H1 (cell line): ENCODE measurements at regions not wholly inside any gene's neighbourhood (a gene's known extent, or its start where the extent isn't known, plus 50 kb on each side); places are given as distances from the start of the nearest gene placed in this dataset.

Experiments used
- CTCF ChIA-PET: fragments of 300-600 bp; sonication (Branson Sonifier 250); formaldehyde crosslinking; loops from one replicate; lab custom pipeline; 2021; ENCODE audit not compliant: partially characterized antibody; lab: Charles Lee
- POLR2A ChIA-PET: fragments of 300-600 bp; sonication (Branson Sonifier 250); formaldehyde crosslinking; loops from one replicate; lab custom pipeline; 2021; ENCODE audit warnings: inconsistent platforms; ENCODE audit not compliant: partially characterized antibody; lab: Charles Lee
- DNase-seq, 2 experiments: peaks; one replicate each; pipeline versions ENCODE4 v3.0.0 to v3.0.0-alpha.2; 2010 to 2022; ENCODE audit warnings: low spot score in 2 of 2, low read depth in 1 of 2, mixed read lengths in 1 of 2
- FAIRE-seq: peaks from 2 replicates; lab custom pipeline; 2011; peaks lifted over from hg19 to GRCh38; lab: Jason Lieb, UNC
- H2AFZ ChIP-seq: 2 replicates; pipeline ENCODE4 v1.8.1; 2012; ENCODE audit warnings: low read length, inconsistent platforms
- H2AK5ac ChIP-seq: 2 replicates; pipeline ENCODE4 v1.6.1; 2013; ENCODE audit warnings: low read depth, low read length
- H2BK120ac ChIP-seq: replicated peaks from 2 replicates; pipeline ENCODE3; 2013; ENCODE audit warnings: low read depth, low read length, inconsistent platforms
- H2BK12ac ChIP-seq: 2 replicates; pipeline ENCODE4 v1.6.1; 2013; ENCODE audit warnings: low read depth, low read length
- H2BK15ac ChIP-seq: 2 replicates; pipeline ENCODE4 v1.6.1; 2013; ENCODE audit warnings: low read length
- H2BK20ac ChIP-seq: 2 replicates; pipeline ENCODE4 v1.6.1; 2013; ENCODE audit warnings: low read length
- H2BK5ac ChIP-seq: 2 replicates; pipeline ENCODE4 v1.6.1; 2013; ENCODE audit warnings: low read depth, low read length
- H3K14ac ChIP-seq: 2 replicates; pipeline ENCODE4 v1.6.1; 2013; ENCODE audit warnings: inconsistent platforms; ENCODE audit not compliant: insufficient read length
- H3K18ac ChIP-seq: 2 replicates; pipeline ENCODE4 v1.6.1; 2013; ENCODE audit warnings: low read length; ENCODE audit errors: extremely low read depth
- H3K23ac ChIP-seq: 2 replicates; pipeline ENCODE4 v1.6.1; 2013; ENCODE audit warnings: inconsistent platforms; ENCODE audit not compliant: insufficient read length
- H3K23me2 ChIP-seq: 2 replicates; pipeline ENCODE4 v1.6.1; 2013; ENCODE audit warnings: low read depth, low read length
- H3K27ac ChIP-seq: 2 replicates; pipeline ENCODE4 v1.6.1; 2011; ENCODE audit warnings: low read depth, low read length, inconsistent platforms
- H3K27me3 ChIP-seq, 4 experiments: replicated peaks in 1 of 4; 1 replicate in 1 of 4; 2 replicates in 3 of 4; pipeline versions ENCODE4 v1.6.1 to v1.8.1; 2011 to 2013; ENCODE audit warnings: low read length in 3 of 4, mild to moderate bottlenecking in 3 of 4, inconsistent platforms in 2 of 4, mixed read lengths in 2 of 4, moderate library complexity in 1 of 4; ENCODE audit not compliant: control insufficient read depth in 3 of 4, insufficient read depth in 3 of 4; ENCODE audit errors: extremely low read depth in 1 of 4
- H3K36me3 ChIP-seq, 4 experiments: 2 replicates each; pipeline versions ENCODE4 v1.6.1 to v1.8.1; 2011 to 2013; ENCODE audit warnings: mild to moderate bottlenecking in 4 of 4, low read length in 3 of 4, moderate library complexity in 2 of 4, control low read depth in 1 of 4, inconsistent platforms in 1 of 4; ENCODE audit not compliant: insufficient read depth in 4 of 4, control insufficient read depth in 2 of 4
- H3K4ac ChIP-seq: replicated peaks from 2 replicates; pipeline ENCODE3; 2013; ENCODE audit warnings: low read length, low read depth, mixed read lengths, inconsistent platforms; ENCODE audit not compliant: insufficient read length
- H3K4me1 ChIP-seq, 4 experiments: replicated peaks in 1 of 4; 1 replicate in 1 of 4; 2 replicates in 3 of 4; pipeline versions ENCODE4 v1.6.1 to v1.8.1; 2011 to 2013; ENCODE audit warnings: low read length in 3 of 4, inconsistent platforms in 2 of 4, mixed read lengths in 1 of 4; ENCODE audit not compliant: insufficient read depth in 4 of 4, control insufficient read depth in 3 of 4
- H3K4me2 ChIP-seq, 2 experiments: 2 replicates each; pipeline versions ENCODE4 v1.6.1 to v1.8.1; 2011 to 2013; ENCODE audit warnings: low read depth in 2 of 2, low read length in 2 of 2, control low read depth in 1 of 2, inconsistent platforms in 1 of 2, mild to moderate bottlenecking in 1 of 2; ENCODE audit not compliant: insufficient read depth in 1 of 2
- H3K4me3 ChIP-seq, 4 experiments: fragments of 200-600, 300-600 bp in 1 of 4; sonication (generic), shearing (Covaris generic), sonication (Bioruptor Twin) in 1 of 4; 2 replicates each; pipeline versions ENCODE4 v1.5.1 to v1.8.1; 2011 to 2016; ENCODE audit warnings: low read length in 4 of 4, low read depth in 3 of 4, control low read depth in 2 of 4, inconsistent platforms in 2 of 4, mild to moderate bottlenecking in 2 of 4, mixed read lengths in 1 of 4, moderate library complexity in 1 of 4; ENCODE audit not compliant: insufficient read depth in 2 of 4; ENCODE audit errors: extremely low read depth in 1 of 4
- H3K56ac ChIP-seq: replicated peaks from 2 replicates; pipeline ENCODE3; 2013; ENCODE audit warnings: low read depth, mild to moderate bottlenecking, mixed read lengths, low read length, inconsistent platforms; ENCODE audit not compliant: insufficient read length
- H3K79me1 ChIP-seq: 2 replicates; pipeline ENCODE4 v1.6.1; 2013; ENCODE audit warnings: low read depth, low read length, control low read depth
- H3K79me2 ChIP-seq, 2 experiments: 2 replicates each; pipeline versions ENCODE4 v1.6.1 to v1.8.1; 2012 to 2013; ENCODE audit warnings: low read length in 2 of 2, mild to moderate bottlenecking in 2 of 2, inconsistent platforms in 1 of 2; ENCODE audit not compliant: insufficient read depth in 2 of 2, control insufficient read depth in 1 of 2
- H3K9ac ChIP-seq, 4 experiments: replicated peaks in 1 of 4; 1 replicate in 1 of 4; 2 replicates in 3 of 4; pipeline versions ENCODE4 v1.6.1 to v1.8.1; 2011 to 2013; ENCODE audit warnings: low read depth in 3 of 4, low read length in 3 of 4, control low read depth in 2 of 4, mild to moderate bottlenecking in 2 of 4, moderate library complexity in 2 of 4, inconsistent platforms in 1 of 4; ENCODE audit errors: extremely low read depth in 1 of 4
- H3K9me3 ChIP-seq, 2 experiments: 2 replicates each; pipeline versions ENCODE4 v1.6.1 to v1.8.1; 2012 to 2013; ENCODE audit warnings: mild to moderate bottlenecking in 2 of 2, moderate library complexity in 2 of 2, control low read depth in 1 of 2, inconsistent platforms in 1 of 2, low read depth in 1 of 2, low read length in 1 of 2, mixed read lengths in 1 of 2; ENCODE audit not compliant: insufficient read depth in 2 of 2
- H4K20me1 ChIP-seq, 2 experiments: replicated peaks in 1 of 2; 2 replicates each; pipeline versions ENCODE3 to v1.8.1; 2011 to 2013; ENCODE audit warnings: inconsistent platforms in 2 of 2, low read length in 2 of 2, mild to moderate bottlenecking in 1 of 2; ENCODE audit not compliant: insufficient read depth in 2 of 2, control insufficient read depth in 1 of 2
- H4K5ac ChIP-seq: 2 replicates; pipeline ENCODE4 v1.6.1; 2013; ENCODE audit warnings: low read length, low read depth, mixed read lengths, inconsistent platforms; ENCODE audit not compliant: insufficient read length
- H4K8ac ChIP-seq: 2 replicates; pipeline ENCODE4 v1.8.0; 2013; ENCODE audit warnings: mild to moderate bottlenecking, moderate library complexity, low read length, inconsistent platforms; ENCODE audit not compliant: insufficient read depth; ENCODE audit errors: extremely low read depth
- H4K91ac ChIP-seq: replicated peaks from 2 replicates; pipeline ENCODE3; 2013; ENCODE audit warnings: low read length, mixed read lengths, inconsistent platforms; ENCODE audit not compliant: insufficient read length
- BCL11A ChIP-seq, 2 experiments: IDR thresholded peaks; one replicate each; pipeline ENCODE4 v1.6.1; 2011; ENCODE audit warnings: low read depth in 2 of 2, low read length in 2 of 2, mild to moderate bottlenecking in 2 of 2
- FOSL1 ChIP-seq: IDR thresholded peaks from 2 replicates; pipeline ENCODE4 v1.6.1; 2011; ENCODE audit warnings: mild to moderate bottlenecking, low read depth, low read length, moderate library complexity; ENCODE audit not compliant: insufficient read depth
- MAFK ChIP-seq: IDR thresholded peaks from 2 replicates; pipeline ENCODE4 v1.6.1; 2012; ENCODE audit warnings: low read depth, mild to moderate bottlenecking, improper control_type of control experiment, low read length
- PHF8 ChIP-seq: fragments of 200-600 bp; sonication (generic); conservative IDR thresholded peaks from 2 replicates; pipeline ENCODE4 v1.7.1; 2012; ENCODE audit warnings: low read depth, mild to moderate bottlenecking, inconsistent platforms, low read length, moderate library complexity
- SUZ12 ChIP-seq: fragments of 200-600 bp; sonication (generic); IDR thresholded peaks from 2 replicates; pipeline ENCODE4 v1.6.1; 2012; ENCODE audit warnings: mild to moderate bottlenecking, inconsistent platforms, low read length, moderate library complexity, mixed read lengths
- TEAD4 ChIP-seq: IDR thresholded peaks from 2 replicates; pipeline ENCODE4 v1.6.1; 2012; ENCODE audit warnings: low read depth, low read length, inconsistent platforms, mixed read lengths
- WGBS, 2 experiments: shearing (Covaris generic) in 1 of 2; methylation state at CpG; one replicate each; pipeline versions ENCODE4 v1.1.6 to v1.1.7; 2013 to 2015; ENCODE audit warnings: low lambda C conversion rate in 2 of 2, mixed read lengths in 2 of 2, inconsistent platforms in 1 of 2, low coverage in 1 of 2, missing lambda C conversion rate in 1 of 2; ENCODE audit not compliant: insufficient replicate concordance in 2 of 2, insufficient coverage in 1 of 2, insufficient read length in 1 of 2; ENCODE audit errors: extremely low coverage in 1 of 2, missing lambda C conversion rate in 1 of 2; 5-methylcytosine and 5-hydroxymethylcytosine counted together
- TF ChIP-seq, protein P1 (sequence below): IDR thresholded peaks from 2 replicates; pipeline ENCODE4 v1.6.1; 2011; ENCODE audit warnings: low read depth, mild to moderate bottlenecking, low read length; ENCODE audit not compliant: insufficient read depth

DNA sequence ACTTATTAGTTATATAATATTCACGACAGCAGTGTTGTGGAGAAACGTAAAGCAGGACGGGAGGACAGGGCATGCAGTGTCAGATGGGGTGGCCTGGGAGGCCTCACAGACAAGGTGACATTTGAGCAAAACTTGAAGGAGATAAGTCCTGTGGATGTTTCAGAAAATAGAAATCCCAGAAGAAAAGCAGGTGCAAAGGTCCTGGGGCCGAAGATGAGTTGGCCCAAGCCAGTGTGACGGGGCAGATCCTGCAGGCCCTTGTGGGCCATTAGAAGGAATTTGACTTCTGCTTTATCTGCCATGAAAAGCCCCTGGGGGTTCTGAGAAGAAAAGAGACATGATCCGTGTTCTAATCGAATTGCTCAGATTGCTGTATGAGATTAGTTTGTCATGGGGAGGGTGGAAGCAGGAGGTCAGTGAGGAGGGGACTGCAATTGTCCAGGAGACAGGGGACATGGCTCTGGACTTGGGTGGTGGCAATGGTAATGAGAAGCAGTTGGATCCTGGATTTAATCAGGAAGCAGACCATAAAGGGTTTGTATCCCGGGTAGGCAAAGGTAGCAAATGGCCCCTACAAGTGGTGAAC, 437.4 kb upstream of the SULF2 start:
- 87% methylated on average over 8 of the region's 8 CpGs; no CpG with 5 or more reads in 1 of the 2 experiments for WGBS, 2 experiments
- H3K4ac ChIP-seq, result no peak overlapping the region
- no peak overlapping the region for H3K56ac ChIP-seq
- H3K4me3 ChIP-seq, result no peak overlapping the region
- no peaks in the 10 kb centered on the region for H3K27me3 ChIP-seq
- no peak overlapping the region for H4K5ac ChIP-seq
- H3K9me3 ChIP-seq, result no peaks in the 10 kb centered on the region
- no peak overlapping the region; the same call in 1 of the 2 replicates for H2BK5ac ChIP-seq
- no peaks in the 10 kb centered on the region for H3K79me2 ChIP-seq
- DNase-seq, result no peak
- H3K14ac ChIP-seq, result no peak overlapping the region
- H2AK5ac ChIP-seq, result 0 out of 2 replicates have a peak overlapping the region, but pooled peaks have one; percentile 39
- FAIRE-seq, result no peak
- H3K79me1 ChIP-seq, result no peaks in the 10 kb centered on the region
- no peak overlapping the region for H2BK15ac ChIP-seq
- no peaks in the 10 kb centered on the region for H3K36me3 ChIP-seq
- H4K20me1 ChIP-seq, result no peaks in the 10 kb centered on the region
- H3K18ac ChIP-seq, result no peak overlapping the region
- H4K91ac ChIP-seq, result no peak overlapping the region
- POLR2A ChIA-PET, result no interaction called here
- no peak overlapping the region for H2BK20ac ChIP-seq
- TF ChIP-seq PHF8, result no peak
- no peak for TF ChIP-seq BCL11A (IDR thresholded peaks at IDR 0.05; ENCODE audit: low read depth in 2 of 2, low read length in 2 of 2)
- TF ChIP-seq MAFK, result no peak
- no peak for TF ChIP-seq TEAD4
- TF ChIP-seq SUZ12, result no peak
- no peak for TF ChIP-seq FOSL1
- TF ChIP-seq, protein P1, sequence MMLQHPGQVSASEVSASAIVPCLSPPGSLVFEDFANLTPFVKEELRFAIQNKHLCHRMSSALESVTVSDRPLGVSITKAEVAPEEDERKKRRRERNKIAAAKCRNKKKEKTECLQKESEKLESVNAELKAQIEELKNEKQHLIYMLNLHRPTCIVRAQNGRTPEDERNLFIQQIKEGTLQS, result no peak
- TF ChIP-seq, all 59 proteins: peak for 0
- CTCF ChIA-PET, result interaction anchor here (0.6 kb wide), 1 partner anchor 557 kb away, joined by 3 read pairs; no protein-coding TSS in a partner anchor
- Histone ChIP-seq H3K9ac (no peak overlapping the region), H2BK12ac (no peak overlapping the region), H3K23ac (no peak overlapping the region), H3K4me2 (no peak overlapping the region), H2BK120ac (no peak overlapping the region), H2AFZ (no peak overlapping the region), H3K27ac (no peak overlapping the region), H3K4me1 (no peaks in the 10 kb centered on the region), H3K23me2 (no peaks in the 10 kb centered on the region), H4K8ac (no peak overlapping the region)
